AG04450 (cell line): ENCODE measurements at regions not wholly inside any gene's neighbourhood (a gene's known extent, or its start where the extent isn't known, plus 50 kb on each side); places are given as distances from the start of the nearest gene placed in this dataset.

Experiments used
- CTCF ChIA-PET: fragments of 300-600, 350-600 bp; formaldehyde crosslinking; extraction: SDS; loops from one replicate; lab custom pipeline; 2022; ENCODE audit warnings: antibody characterized with exemption, inconsistent platforms; lab: Charles Lee
- POLR2A ChIA-PET: fragments of 350-600 bp; formaldehyde crosslinking; extraction: SDS; loops from one replicate; lab custom pipeline; 2021; ENCODE audit warnings: antibody characterized with exemption, inconsistent platforms; lab: Yijun Ruan, JAX
- DNase-seq: peaks from one replicate; pipeline ENCODE4 v3.0.0-alpha.2; 2011; ENCODE audit warnings: low read depth, low spot score
- H3K27ac ChIP-seq: one replicate; pipeline ENCODE4 v1.5.1; 2012; ENCODE audit warnings: low read depth, low read length, control low read depth
- H3K27me3 ChIP-seq: one replicate; pipeline ENCODE4 v1.6.0; 2012; ENCODE audit warnings: low read length; ENCODE audit not compliant: control insufficient read depth, insufficient read depth
- H3K4me3 ChIP-seq: 2 replicates; pipeline ENCODE4 v1.5.1; 2011; ENCODE audit warnings: mild to moderate bottlenecking, low read depth, low read length, control low read depth
- H3K9me3 ChIP-seq: 2 replicates; pipeline ENCODE4 v1.5.1; 2012; ENCODE audit warnings: low read length; ENCODE audit not compliant: control insufficient read depth, insufficient read depth
- CTCF ChIP-seq: IDR thresholded peaks from 2 replicates; pipeline ENCODE4 v1.5.1; 2011; ENCODE audit warnings: low read depth, low read length, control low read depth, inconsistent platforms

GRCh38 chr7:117961235-117961634, 88.0 kb upstream of the CTTNBP2 start:
- Histone ChIP-seq H3K27ac (no peak overlapping the region), H3K9me3 (no peaks in the 10 kb centered on the region), H3K4me3 (no peak overlapping the region), H3K27me3 (no peaks in the 10 kb centered on the region)
- POLR2A ChIA-PET, result no interaction called here
- DNase-seq, result no peak
- TF ChIP-seq CTCF, result no peak
- CTCF ChIA-PET, result no interaction called here

- POLR2A ChIA-PET, result no interaction called here
Measured at GRCh38 chr7:117962366-117962994, 89.2 kb upstream of the CTTNBP2 start.

GRCh38 chr7:117963264-117964197, 90.3 kb upstream of the CTTNBP2 start:
- ChIA-PET POLR2A (no interaction called here), CTCF (no interaction called here)
- no peak for DNase-seq
- no peak overlapping the region for H3K4me3 ChIP-seq
- H3K27ac ChIP-seq, result no peak overlapping the region
- H3K9me3 ChIP-seq, result no peaks in the 10 kb centered on the region
- H3K27me3 ChIP-seq, result no peaks in the 10 kb centered on the region
- TF ChIP-seq CTCF, result no peak

More at GRCh38 chr7:117962366-117962994, 89.2 kb upstream of the CTTNBP2 start:
- no peak overlapping the region for H3K4me3 ChIP-seq
- H3K27ac ChIP-seq, result no peak overlapping the region
- CTCF ChIA-PET, result no interaction called here
- H3K9me3 ChIP-seq, result no peaks in the 10 kb centered on the region
- no peak for TF ChIP-seq CTCF
- no peak for DNase-seq
- H3K27me3 ChIP-seq, result no peaks in the 10 kb centered on the region

GRCh38 chr7:117970801-117971200, 97.6 kb upstream of the CTTNBP2 start:
- no peak for DNase-seq
- ChIA-PET POLR2A (no interaction called here), CTCF (no interaction called here)
- Histone ChIP-seq H3K27ac (no peak overlapping the region), H3K9me3 (no peaks in the 10 kb centered on the region), H3K27me3 (no peaks in the 10 kb centered on the region), H3K4me3 (no peak overlapping the region)
- TF ChIP-seq CTCF, result no peak
